Activated naive CD4-positive, alpha-beta T cell treated with Interleukin-2 at 50 U/mL for 16 hours (primary cell): ENCODE measurements at regions not wholly inside any gene's neighbourhood (a gene's known extent, or its start where the extent isn't known, plus 50 kb on each side); places are given as distances from the start of the nearest gene placed in this dataset.

ENCODE experiments used
- DNase-seq: peaks from one replicate; pipeline ENCODE4 v3.0.0-alpha.2; 2020

- no peak for DNase-seq
Measured at GRCh38 chr20:59508729-59509128, 95.6 kb upstream of the PHACTR3 start.

GRCh38 chr20:59512651-59513050 is 91.7 kb upstream of the PHACTR3 start:
- no peak for DNase-seq

- DNase-seq = no peak
Measured at GRCh38 chr20:59514554-59514953, 89.8 kb upstream of the PHACTR3 start.

GRCh38 chr20:59515013-59515905 is 89.1 kb upstream of the PHACTR3 start:
- DNase-seq = no peak

GRCh38 chr20:59515906-59516209 is 88.5 kb upstream of the PHACTR3 start:
- DNase-seq = no peak

GRCh38 chr20:59518881-59519706 is 85.2 kb upstream of the PHACTR3 start:
- peak; percentile 8 for DNase-seq

GRCh38 chr20:59519707-59520014 is 84.7 kb upstream of the PHACTR3 start:
- DNase-seq = no peak

- no peak for DNase-seq
Measured at GRCh38 chr20:59520814-59521213, 83.5 kb upstream of the PHACTR3 start.

GRCh38 chr20:59525500-59526241 is 78.7 kb upstream of the PHACTR3 start:
- peak; percentile 14 for DNase-seq

- no peak for DNase-seq
Measured at GRCh38 chr20:59526242-59527225, 77.8 kb upstream of the PHACTR3 start.

GRCh38 chr20:59530782-59531181 is 73.6 kb upstream of the PHACTR3 start:
- DNase-seq = no peak

- DNase-seq = no peak
Measured at GRCh38 chr20:59537991-59538390, 66.3 kb upstream of the PHACTR3 start.

- DNase-seq = no peak
Measured at GRCh38 chr20:59547596-59547995, 56.7 kb upstream of the PHACTR3 start.
